OCI-LY3 (cell line): ENCODE measurements at regions not wholly inside any gene's neighbourhood (a gene's known extent, or its start where the extent isn't known, plus 50 kb on each side); places are given as distances from the start of the nearest gene placed in this dataset.

Experiments
- CTCF ChIP-seq: fragments of 200-600, 300-600 bp; sonication (generic); IDR thresholded peaks from 2 replicates; pipeline ENCODE4 v1.5.1; 2014; ENCODE audit warnings: antibody characterized with exemption, low read length, low read depth
- EZH2phosphoT487 ChIP-seq: fragments of 200-600 bp; shearing (Covaris generic); IDR thresholded peaks from 2 replicates; pipeline ENCODE4 v1.6.1; 2018; ENCODE audit warnings: antibody characterized with exemption, mixed run types, low read depth

GRCh38 chr12:89156340-89156739, 196.0 kb downstream of the DUSP6 start:
- no peak for TF ChIP-seq CTCF
- TF ChIP-seq EZH2phosphoT487 = no peak
